K562 (cell line): ENCODE measurements at regions not wholly inside any gene's neighbourhood (a gene's known extent, or its start where the extent isn't known, plus 50 kb on each side); places are given as distances from the start of the nearest gene placed in this dataset.

Source experiments
- ATAC-seq: fragments of 200-7000 bp; cut with Tn5 transposase; 3 replicates; pipeline ENCODE4 v1.9.1; 2020; ENCODE audit warnings: moderate library complexity
- BruUV-seq: library from RNA; stranded (reverse); fragments of 400-500 nt; replicated peaks from 2 replicates; lab custom pipeline; 2021; lab: Mats Ljungman, UMichigan
- CTCF ChIA-PET: fragments of 300-600 bp; formaldehyde crosslinking; extraction: SDS; loops from one replicate; lab custom pipeline; 2021; ENCODE audit warnings: low intra/inter-chr PET ratio; lab: Yijun Ruan, JAX
- POLR2A ChIA-PET: fragments of 300-600, 350-650 bp; sonication (Branson Sonifier 250); formaldehyde crosslinking; extraction: SDS; loops from one replicate; lab custom pipeline; 2021; ENCODE audit warnings: antibody characterized with exemption, inconsistent platforms; lab: Yijun Ruan, JAX
- DNase-seq, 4 experiments: peaks; one replicate each; pipeline versions ENCODE4 v3.0.0 to v3.0.0-alpha.2; 2011 to 2018; ENCODE audit warnings: low spot score in 3 of 4, mixed read lengths in 3 of 4; ENCODE audit errors: extremely low read depth in 1 of 4
- FAIRE-seq: peaks from 2 replicates; lab custom pipeline; 2011; peaks lifted over from hg19 to GRCh38; lab: Jason Lieb, UNC
- H2AFZ ChIP-seq: 2 replicates; pipeline ENCODE4 v1.6.0; 2011; ENCODE audit warnings: low read depth, low read length, control low read depth, inconsistent platforms
- H3K27ac ChIP-seq: fragments of 200-600 bp; 3 replicates; pipeline ENCODE4 v1.8.0; 2011; ENCODE audit warnings: low read depth, mild to moderate bottlenecking, control low read depth, inconsistent platforms, low read length, moderate library complexity, mixed read lengths; ENCODE audit errors: extremely low read depth
- H3K27me3 ChIP-seq, 2 experiments: fragments of 300-600 bp in 1 of 2; 2 replicates in 1 of 2; 3 replicates in 1 of 2; pipeline versions ENCODE4 v1.6.0 to v1.8.0; 2011; ENCODE audit warnings: inconsistent platforms in 2 of 2, low read length in 2 of 2, mild to moderate bottlenecking in 1 of 2, mixed read lengths in 1 of 2, moderate library complexity in 1 of 2; ENCODE audit not compliant: control insufficient read depth in 2 of 2, insufficient read depth in 2 of 2
- H3K36me3 ChIP-seq: fragments of 300-600 bp; 3 replicates; pipeline ENCODE4 v1.8.0; 2011; ENCODE audit warnings: mild to moderate bottlenecking, low read length, inconsistent platforms; ENCODE audit not compliant: control insufficient read depth, insufficient read depth
- H3K4me1 ChIP-seq, 2 experiments: fragments of 200-600 bp in 1 of 2; replicated peaks in 1 of 2; 2 replicates in 1 of 2; 3 replicates in 1 of 2; pipeline versions ENCODE4 v1.5.1 to v1.8.0; 2011; ENCODE audit warnings: inconsistent platforms in 2 of 2, low read length in 2 of 2, mild to moderate bottlenecking in 1 of 2, mixed read lengths in 1 of 2, moderate library complexity in 1 of 2; ENCODE audit not compliant: control insufficient read depth in 2 of 2, insufficient read depth in 2 of 2
- H3K4me2 ChIP-seq: 2 replicates; pipeline ENCODE4 v1.6.1; 2011; ENCODE audit warnings: low read length, control low read depth, inconsistent platforms, mixed read lengths; ENCODE audit not compliant: insufficient read depth
- H3K4me3 ChIP-seq: fragments of 200-600 bp; sonication (generic), shearing (Covaris generic); 2 replicates; pipeline ENCODE4 v1.5.1; 2016; ENCODE audit warnings: control low read depth, inconsistent platforms
- H3K79me2 ChIP-seq: fragments of 200-600 bp; 3 replicates; pipeline ENCODE4 v1.8.0; 2011; ENCODE audit warnings: low read length, inconsistent platforms; ENCODE audit not compliant: control insufficient read depth, insufficient read depth
- H3K9ac ChIP-seq, 2 experiments: 2 replicates each; pipeline versions ENCODE4 v1.6.0 to v1.6.1; 2011; ENCODE audit warnings: low read depth in 2 of 2, low read length in 2 of 2, control low read depth in 1 of 2, inconsistent platforms in 1 of 2, mild to moderate bottlenecking in 1 of 2, mixed read lengths in 1 of 2; ENCODE audit not compliant: insufficient read depth in 1 of 2
- H3K9me1 ChIP-seq: one replicate; pipeline ENCODE4 v1.6.0; 2011; ENCODE audit warnings: inconsistent platforms, mild to moderate bottlenecking, low read length, moderate library complexity; ENCODE audit not compliant: control insufficient read depth, insufficient read depth
- H3K9me3 ChIP-seq: replicated peaks from 2 replicates; pipeline ENCODE4 v1.5.1; 2011; ENCODE audit warnings: low read depth, low read length, inconsistent platforms; ENCODE audit not compliant: control insufficient read depth, insufficient read depth
- H4K20me1 ChIP-seq: replicated peaks from 2 replicates; pipeline ENCODE4 v1.6.1; 2011; ENCODE audit warnings: low read length, inconsistent platforms, mixed read lengths; ENCODE audit not compliant: control insufficient read depth, insufficient read depth
- ELF1 ChIP-seq: fragments of 200-800 bp; sonication (Bioruptor generic); IDR thresholded peaks from 2 replicates; pipeline ENCODE4 v1.6.1; 2016; ENCODE audit warnings: missing genetic modification characterization, missing compliant biosample characterization
- KDM5B ChIP-seq: fragments of 200-600 bp; sonication (generic); IDR thresholded peaks from 2 replicates; pipeline ENCODE4 v1.6.1; 2012; ENCODE audit warnings: low read depth, mild to moderate bottlenecking, moderate library complexity, low read length, control low read depth, inconsistent platforms; ENCODE audit not compliant: insufficient replicate concordance
- SLC30A9 ChIP-seq: fragments of 250-450 bp; sonication (Bioruptor Pico); IDR thresholded peaks from 2 replicates; pipeline ENCODE4 v1.8.0; 2022; ENCODE audit warnings: mild to moderate bottlenecking, moderate library complexity
- ZNF133 ChIP-seq: fragments of 250-450 bp; sonication (Bioruptor Pico); IDR thresholded peaks from 2 replicates; pipeline ENCODE4 v1.4.0; 2020; ENCODE audit warnings: mild to moderate bottlenecking
- ZNF785 ChIP-seq: fragments of 250-450 bp; sonication (Bioruptor Pico); IDR thresholded peaks from 2 replicates; pipeline ENCODE4 v1.4.0; 2020; ENCODE audit warnings: mild to moderate bottlenecking
- WGBS: fragments of 100-300 bp; shearing (Covaris generic); methylation state at CpG from one replicate; pipeline ENCODE4 v1.1.6; 2016; ENCODE audit warnings: low coverage, mixed read lengths; ENCODE audit not compliant: insufficient coverage; ENCODE audit errors: missing lambda C conversion rate; 5-methylcytosine and 5-hydroxymethylcytosine counted together
- in situ Hi-C: fragments of 300-500 bp; cut with MboI; formaldehyde crosslinking; loops from 4 replicates; pipeline ENCODE4 v1.15.0; 2018; ENCODE audit warnings: inconsistent platforms, mixed read lengths
- intact Hi-C: fragments of 100-400 bp; cut with micrococcal nuclease; formaldehyde crosslinking; loops from 2 replicates; pipeline ENCODE4 v1.14.2; 2022
- TF ChIP-seq, protein P1 (sequence below): sonication (generic); formaldehyde crosslinking; IDR thresholded peaks from 2 replicates; pipeline ENCODE4 v1.8.0; 2022; ENCODE audit warnings: missing genetic modification reagents, mild to moderate bottlenecking, borderline replicate concordance

DNA sequence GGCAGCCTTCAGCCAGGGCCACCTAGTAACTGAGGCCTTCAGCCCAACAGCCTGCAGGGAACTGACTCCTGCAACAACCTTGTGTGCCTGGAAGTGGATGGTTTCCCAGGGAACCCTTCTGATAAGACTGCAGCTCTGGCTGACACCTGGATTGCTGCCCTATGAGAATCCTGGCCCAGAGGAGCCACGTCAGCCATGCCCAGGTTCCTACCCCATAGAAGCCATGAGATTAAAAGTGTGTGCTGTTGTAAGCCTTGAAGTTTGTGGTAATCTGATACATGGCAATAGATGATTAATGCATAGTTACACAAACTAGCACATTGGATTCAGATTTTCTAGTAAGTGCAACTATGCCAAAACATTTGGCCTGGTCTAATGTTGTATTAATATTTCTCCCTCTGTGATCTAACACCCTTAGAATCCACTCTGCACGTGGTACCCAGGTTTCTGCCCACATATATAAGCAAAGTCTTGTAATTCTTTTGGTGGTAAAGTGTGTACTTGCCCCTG lies 64.8 kb upstream of the BEGAIN start (continued):
- TF ChIP-seq, protein P1, sequence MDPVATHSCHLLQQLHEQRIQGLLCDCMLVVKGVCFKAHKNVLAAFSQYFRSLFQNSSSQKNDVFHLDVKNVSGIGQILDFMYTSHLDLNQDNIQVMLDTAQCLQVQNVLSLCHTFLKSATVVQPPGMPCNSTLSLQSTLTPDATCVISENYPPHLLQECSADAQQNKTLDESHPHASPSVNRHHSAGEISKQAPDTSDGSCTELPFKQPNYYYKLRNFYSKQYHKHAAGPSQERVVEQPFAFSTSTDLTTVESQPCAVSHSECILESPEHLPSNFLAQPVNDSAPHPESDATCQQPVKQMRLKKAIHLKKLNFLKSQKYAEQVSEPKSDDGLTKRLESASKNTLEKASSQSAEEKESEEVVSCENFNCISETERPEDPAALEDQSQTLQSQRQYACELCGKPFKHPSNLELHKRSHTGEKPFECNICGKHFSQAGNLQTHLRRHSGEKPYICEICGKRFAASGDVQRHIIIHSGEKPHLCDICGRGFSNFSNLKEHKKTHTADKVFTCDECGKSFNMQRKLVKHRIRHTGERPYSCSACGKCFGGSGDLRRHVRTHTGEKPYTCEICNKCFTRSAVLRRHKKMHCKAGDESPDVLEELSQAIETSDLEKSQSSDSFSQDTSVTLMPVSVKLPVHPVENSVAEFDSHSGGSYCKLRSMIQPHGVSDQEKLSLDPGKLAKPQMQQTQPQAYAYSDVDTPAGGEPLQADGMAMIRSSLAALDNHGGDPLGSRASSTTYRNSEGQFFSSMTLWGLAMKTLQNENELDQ (CRISPR knock-in tag): no peak
- TF ChIP-seq SLC30A9 (CRISPR knock-in tag) (no peak), ZNF133 (CRISPR knock-in tag) (no peak), ELF1 (tag) (no peak), ZNF785 (no peak)

- H3K9me3 ChIP-seq: no peaks in the 10 kb centered on the region
- no peak for TF ChIP-seq KDM5B
- no peaks in the 10 kb centered on the region; a peak in 1 of 5 replicates for H3K27me3 ChIP-seq
- in situ Hi-C loops (no loop called here), intact Hi-C loops (no loop called here)
- ATAC-seq (no peak), FAIRE-seq (no peak), DNase-seq (no peak)
- H3K4me3 ChIP-seq: no peak overlapping the region
- peaks cover 9 to 21% of the 10 kb centered on the region in 2 experiments; a peak in 4 of 5 replicates for H3K4me1 ChIP-seq
- POLR2A ChIA-PET: no interaction called here
- CTCF ChIA-PET: interaction anchor here (0.8 to 4.5 kb wide), 3 partner anchors 213 to 268 kb away, joined by 5 to 28 read pairs (median 6); no protein-coding TSS in a partner anchor
- peaks cover 2% of the 10 kb centered on the region for H3K9me1 ChIP-seq
- H3K9ac ChIP-seq: no peak overlapping the region
- BruUV-seq: no TSS peak
- H4K20me1 ChIP-seq: no peaks in the 10 kb centered on the region
- H3K79me2 ChIP-seq: no peaks in the 10 kb centered on the region
- H2AFZ ChIP-seq: no peak overlapping the region
- H3K27ac ChIP-seq: no peak overlapping the region
- 50% methylated on average over 6 of the region's 8 CpGs for WGBS
- no peaks in the 10 kb centered on the region for H3K36me3 ChIP-seq
- no peak overlapping the region for H3K4me2 ChIP-seq
Measured at GRCh38 chr14:100652744-100653143, 65.5 kb upstream of the BEGAIN start.
